Vagina (tissue), 2 donors: ENCODE measurements at regions not wholly inside any gene's neighbourhood (a gene's known extent, or its start where the extent isn't known, plus 50 kb on each side); places are given as distances from the start of the nearest gene placed in this dataset.
"Not testable (repeated sequence)": the region's sequence is repeated elsewhere in the genome, so short reads cannot be mapped to it uniquely, and the experiment has no call there.

Experiments used
- DNase-seq, 2 donors: peaks; one replicate each; pipeline ENCODE4 v3.0.0-alpha.2; 2017; ENCODE audit errors: extremely low spot score in 2 of 2
- H3K27ac ChIP-seq: fragments of 200-600 bp; sonication (generic); one replicate; pipeline ENCODE4 v1.5.1; 2019
- H3K27me3 ChIP-seq: fragments of 200-600 bp; sonication (generic); one replicate; pipeline ENCODE4 v1.5.1; 2019
- H3K36me3 ChIP-seq, 2 donors: fragments of 200-600 bp; sonication (generic); one replicate each; pipeline ENCODE4 v1.5.1; 2017 to 2019
- H3K4me1 ChIP-seq: fragments of 200-600 bp; sonication (generic); one replicate; pipeline ENCODE4 v1.5.1; 2019
- H3K4me3 ChIP-seq, 2 donors: fragments of 200-600 bp; sonication (generic); 1 replicate in 1 of 2; 2 replicates in 1 of 2; pipeline ENCODE4 v1.5.1; 2016 to 2019
- H3K9me3 ChIP-seq: fragments of 200-600 bp; sonication (generic); one replicate; pipeline ENCODE4 v1.5.1; 2019
- CTCF ChIP-seq, 3 experiments: fragments of 450-650 bp in 2 of 3; fragments of 200-600 bp in 1 of 3; sonication (generic) in 1 of 3; IDR thresholded peaks; one replicate each; pipeline ENCODE4 v1.5.1; 2017 to 2019; ENCODE audit warnings: antibody characterized with exemption in 3 of 3, mild to moderate bottlenecking in 2 of 3, moderate library complexity in 2 of 3
- POLR2A ChIP-seq, 2 donors: fragments of 450-650 bp; IDR thresholded peaks; one replicate each; pipeline ENCODE4 v1.6.1; 2017; ENCODE audit warnings: antibody characterized with exemption in 2 of 2, mild to moderate bottlenecking in 2 of 2, moderate library complexity in 2 of 2
- POLR2AphosphoS5 ChIP-seq, 2 donors: sonication (generic); formaldehyde crosslinking; IDR thresholded peaks; one replicate each; pipeline ENCODE4 v1.9.0; 2017; ENCODE audit warnings: antibody characterized with exemption in 2 of 2, mild to moderate bottlenecking in 2 of 2, low read depth in 1 of 2; ENCODE audit not compliant: insufficient read depth in 1 of 2
- intact Hi-C: fragments of 100-400 bp; cut with DNase I; formaldehyde crosslinking; loops from one replicate; pipeline ENCODE4 v1.15.1; 2023

GRCh38 chr12:127153996-127154395 is 1113.0 kb upstream of the TMEM132C start:
- Histone ChIP-seq H3K27ac (no peak overlapping the region), H3K36me3 (no peaks in the 10 kb centered on the region), H3K4me1 (no peaks in the 10 kb centered on the region), H3K9me3 (no peaks in the 10 kb centered on the region), H3K27me3 (no peaks in the 10 kb centered on the region), H3K4me3 (no peak overlapping the region)
- intact Hi-C loops, result no loop called here
- TF ChIP-seq POLR2AphosphoS5 (IDR thresholded peaks at IDR 0.05; ENCODE audit: insufficient read depth in 1 of 2, low read depth in 1 of 2) (no peak), CTCF (IDR thresholded peaks at IDR 0.05) (no peak), POLR2A (IDR thresholded peaks at IDR 0.05) (no peak)
- no peak for DNase-seq

- H3K4me3 ChIP-seq, H3K27me3 ChIP-seq, H3K4me1 ChIP-seq, H3K27ac ChIP-seq, H3K9me3 ChIP-seq, intact Hi-C loops, DNase-seq, H3K36me3 ChIP-seq: not testable (repeated sequence)
Measured at GRCh38 chr12:127154830-127155229, 1112.1 kb upstream of the TMEM132C start.

- H3K4me3 ChIP-seq, DNase-seq, H3K9me3 ChIP-seq, H3K4me1 ChIP-seq, H3K27ac ChIP-seq, intact Hi-C loops, H3K27me3 ChIP-seq, H3K36me3 ChIP-seq: not testable (repeated sequence)
Measured at GRCh38 chr12:127155935-127156619, 1110.9 kb upstream of the TMEM132C start.

- H3K27me3 ChIP-seq, intact Hi-C loops: not testable (repeated sequence)
Measured at GRCh38 chr12:127157501-127158366, 1109.2 kb upstream of the TMEM132C start.

GRCh38 chr12:127158385-127159061 is 1108.4 kb upstream of the TMEM132C start:
- intact Hi-C loops, result no loop called here
- DNase-seq, result no peak
- Histone ChIP-seq H3K27ac (no peak overlapping the region), H3K4me1 (no peaks in the 10 kb centered on the region), H3K4me3 (no peak overlapping the region), H3K36me3 (no peaks in the 10 kb centered on the region), H3K27me3 (no peaks in the 10 kb centered on the region), H3K9me3 (no peaks in the 10 kb centered on the region)
- no peak for TF ChIP-seq CTCF (IDR thresholded peaks at IDR 0.05)
- no peak for TF ChIP-seq POLR2A (IDR thresholded peaks at IDR 0.05)
- no peak for TF ChIP-seq POLR2AphosphoS5 (IDR thresholded peaks at IDR 0.05; ENCODE audit: insufficient read depth in 1 of 2, low read depth in 1 of 2)

More at GRCh38 chr12:127157501-127158366, 1109.2 kb upstream of the TMEM132C start:
- not testable (repeated sequence) for H3K4me3 ChIP-seq, H3K4me1 ChIP-seq, H3K36me3 ChIP-seq, H3K27ac ChIP-seq, H3K9me3 ChIP-seq, DNase-seq

GRCh38 chr12:127161466-127161865 is 1105.5 kb upstream of the TMEM132C start:
- DNase-seq, result no peak
- H3K27ac ChIP-seq, result no peak overlapping the region
- H3K36me3 ChIP-seq, result no peaks in the 10 kb centered on the region
- no peak overlapping the region for H3K4me3 ChIP-seq
- TF ChIP-seq POLR2AphosphoS5 (IDR thresholded peaks at IDR 0.05; ENCODE audit: insufficient read depth in 1 of 2, low read depth in 1 of 2) (no peak), CTCF (IDR thresholded peaks at IDR 0.05) (no peak), POLR2A (IDR thresholded peaks at IDR 0.05) (no peak)
- no peaks in the 10 kb centered on the region for H3K27me3 ChIP-seq
- H3K9me3 ChIP-seq, result no peaks in the 10 kb centered on the region
- H3K4me1 ChIP-seq, result no peaks in the 10 kb centered on the region
- intact Hi-C loops, result no loop called here
